ENCODE measurements at regions not wholly inside any gene's neighbourhood (a gene's known extent, or its start where the extent isn't known, plus 50 kb on each side); places are given as distances from the start of the nearest gene placed in this dataset.

- TF ChIP-seq POLR2AphosphoS5 (IDR thresholded peaks at IDR 0.05; ENCODE audit: low read depth, low read length) (no peak), TAF1 (IDR thresholded peaks at IDR 0.05; ENCODE audit: low read depth, low read length) (no peak), POLR2A (IDR thresholded peaks at IDR 0.05; ENCODE audit: low read depth, low read length) (no peak), SPI1 (IDR thresholded peaks at IDR 0.05; ENCODE audit: low read depth, low read length) (no peak), PAX5 (IDR thresholded peaks at IDR 0.05; ENCODE audit: insufficient read depth, low read length, severe bottlenecking) (no peak), POU2F2 (IDR thresholded peaks at IDR 0.05; ENCODE audit: low read depth, low read length) (no peak)
These were observed 353.0 kb downstream of the PLK2 start for GRCh38 chr5:58106754-58107410.
